ENCODE measurements at regions not wholly inside any gene's neighbourhood (a gene's known extent, or its start where the extent isn't known, plus 50 kb on each side); places are given as distances from the start of the nearest gene placed in this dataset.

DNA sequence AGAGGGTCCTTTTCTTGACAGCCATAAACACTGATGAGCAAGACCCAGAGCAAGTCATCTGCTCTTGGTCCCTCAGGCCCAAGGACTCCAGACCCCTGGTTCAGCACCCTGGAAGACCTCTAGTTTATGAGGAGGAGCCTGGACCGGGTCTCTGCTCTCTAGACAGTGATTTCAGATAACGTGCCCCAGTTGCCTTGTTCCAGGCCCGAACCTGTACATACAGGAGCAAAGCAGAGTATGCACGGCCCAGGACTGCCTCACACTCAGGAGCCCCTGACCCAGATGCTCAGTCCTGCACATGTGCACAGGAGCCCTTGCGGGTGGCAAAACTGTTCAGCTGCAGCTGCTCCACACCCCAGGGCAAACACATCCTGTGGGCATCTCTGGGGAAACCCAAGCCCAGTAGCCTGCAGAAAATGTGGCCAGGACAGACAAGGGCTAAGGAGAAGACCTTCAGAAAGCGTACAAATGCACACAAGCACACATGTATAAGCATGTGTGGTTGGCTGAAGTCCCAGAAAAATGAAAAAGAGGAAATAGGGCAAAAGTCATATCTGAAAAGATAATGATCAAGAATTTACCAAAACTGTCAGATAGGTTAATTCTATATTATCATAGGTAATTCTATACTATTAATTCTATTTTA, 59.9 kb upstream of the CORO2B start:
- BruUV-seq (replicated peaks), result no TSS peak
- no peak overlapping the region for H3K27ac Mint-ChIP-seq (ENCODE audit: unreplicated experiment)
- CTCF ChIA-PET, result no interaction called here
- peaks cover 91% of the 10 kb centered on the region for H3K27me3 Mint-ChIP-seq (ENCODE audit: unreplicated experiment)
- H3K9me3 Mint-ChIP-seq (ENCODE audit: low read depth, unreplicated experiment), result no peaks in the 10 kb centered on the region
- no peak for DNase-seq
- H3K4me1 Mint-ChIP-seq (ENCODE audit: low read depth, unreplicated experiment), result no peaks in the 10 kb centered on the region
- H3K36me3 Mint-ChIP-seq (ENCODE audit: insufficient read depth, unreplicated experiment), result no peaks in the 10 kb centered on the region
- no peak overlapping the region for H3K4me3 Mint-ChIP-seq (ENCODE audit: low read depth, unreplicated experiment)
- intact Hi-C loops (cut with micrococcal nuclease; ENCODE audit: unreplicated experiment), result no loop called here
- no peak for TF ChIP-seq CTCF (IDR thresholded peaks at IDR 0.05; ENCODE audit: unreplicated experiment)

- TF ChIP-seq CTCF (IDR thresholded peaks at IDR 0.05; ENCODE audit: unreplicated experiment), result no peak
- Mint-ChIP-seq H3K9me3 (ENCODE audit: low read depth, unreplicated experiment) (no peaks in the 10 kb centered on the region), H3K4me1 (ENCODE audit: low read depth, unreplicated experiment) (peaks cover 11% of the 10 kb centered on the region), H3K27ac (ENCODE audit: unreplicated experiment) (no peak overlapping the region), H3K4me3 (ENCODE audit: low read depth, unreplicated experiment) (no peak overlapping the region), H3K36me3 (ENCODE audit: insufficient read depth, unreplicated experiment) (no peaks in the 10 kb centered on the region), H3K27me3 (ENCODE audit: unreplicated experiment) (peaks cover 89% of the 10 kb centered on the region)
- intact Hi-C loops (cut with micrococcal nuclease; ENCODE audit: unreplicated experiment), result no loop called here
- no peak for DNase-seq
- CTCF ChIA-PET, result interaction anchor here (0.6 kb wide), 1 partner anchor 58 kb away, joined by 3 read pairs; no protein-coding TSS in a partner anchor
- no TSS peak for BruUV-seq (replicated peaks)
These were observed 53.8 kb upstream of the CORO2B start for GRCh38 chr15:68524753-68525584.

- Mint-ChIP-seq H3K27ac (ENCODE audit: unreplicated experiment) (no peak overlapping the region), H3K4me1 (ENCODE audit: low read depth, unreplicated experiment) (peaks cover 11% of the 10 kb centered on the region), H3K9me3 (ENCODE audit: low read depth, unreplicated experiment) (no peaks in the 10 kb centered on the region), H3K4me3 (ENCODE audit: low read depth, unreplicated experiment) (no peak overlapping the region), H3K36me3 (ENCODE audit: insufficient read depth, unreplicated experiment) (no peaks in the 10 kb centered on the region), H3K27me3 (ENCODE audit: unreplicated experiment) (peaks cover 81% of the 10 kb centered on the region)
- no TSS peak for BruUV-seq (replicated peaks)
- CTCF ChIA-PET, result interaction anchor here (0.8 kb wide), 1 partner anchor 8 kb away, joined by 3 read pairs; no protein-coding TSS in a partner anchor
- no peak for TF ChIP-seq CTCF (IDR thresholded peaks at IDR 0.05; ENCODE audit: unreplicated experiment)
- no peak for DNase-seq
- intact Hi-C loops (cut with micrococcal nuclease; ENCODE audit: unreplicated experiment), result no loop called here
These were observed 53.0 kb upstream of the CORO2B start for GRCh38 chr15:68525815-68526214.

- CTCF ChIA-PET, result interaction anchor here (0.8 kb wide), 1 partner anchor 8 kb away, joined by 3 read pairs; no protein-coding TSS in a partner anchor
- Mint-ChIP-seq H3K9me3 (ENCODE audit: low read depth, unreplicated experiment) (no peaks in the 10 kb centered on the region), H3K4me1 (ENCODE audit: low read depth, unreplicated experiment) (peaks cover 11% of the 10 kb centered on the region), H3K36me3 (ENCODE audit: insufficient read depth, unreplicated experiment) (no peaks in the 10 kb centered on the region), H3K27ac (ENCODE audit: unreplicated experiment) (no peak overlapping the region), H3K4me3 (ENCODE audit: low read depth, unreplicated experiment) (no peak overlapping the region), H3K27me3 (ENCODE audit: unreplicated experiment) (peaks cover 78% of the 10 kb centered on the region)
- TF ChIP-seq CTCF (IDR thresholded peaks at IDR 0.05; ENCODE audit: unreplicated experiment), result no peak
- no TSS peak for BruUV-seq (replicated peaks)
- intact Hi-C loops (cut with micrococcal nuclease; ENCODE audit: unreplicated experiment), result no loop called here
- DNase-seq, result no peak
These were observed 52.5 kb upstream of the CORO2B start for GRCh38 chr15:68526269-68526668.

Measured in Calu3 (cell line).